ENCODE measurements at regions not wholly inside any gene's neighbourhood (a gene's known extent, or its start where the extent isn't known, plus 50 kb on each side); places are given as distances from the start of the nearest gene placed in this dataset.
"Not testable (repeated sequence)": the region's sequence is repeated elsewhere in the genome, so short reads cannot be mapped to it uniquely, and the experiment has no call there.

DNA sequence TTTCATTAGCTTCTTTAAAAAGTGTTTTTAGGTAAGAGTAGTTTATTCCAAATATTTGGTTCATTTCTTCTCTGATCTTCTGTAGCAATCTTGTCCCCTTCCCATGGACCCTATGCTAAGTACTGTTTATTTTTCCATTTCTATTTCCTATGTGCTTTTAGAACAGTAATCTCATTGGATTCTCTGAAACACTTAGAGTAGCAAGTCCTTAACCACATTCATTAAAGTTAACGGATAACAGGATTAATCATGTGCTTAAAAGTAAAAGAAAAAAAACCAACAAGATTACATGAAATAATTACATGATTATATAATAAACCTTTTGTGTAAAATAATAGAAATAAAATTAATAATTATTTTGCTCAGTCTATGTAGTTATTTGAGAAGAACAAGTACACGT lies 929.7 kb downstream of the C4orf33 start:
- no peak for DNase-seq

- no peak for DNase-seq
Observed at GRCh38 chr4:130026185-130026584, 930.2 kb downstream of the C4orf33 start.

- no peak for DNase-seq
Observed at GRCh38 chr4:130027973-130028372, 932.0 kb downstream of the C4orf33 start.

- no peak for DNase-seq
Observed at GRCh38 chr4:130028552-130028951, 932.6 kb downstream of the C4orf33 start.

- DNase-seq: no peak
Observed at GRCh38 chr4:130029442-130029841, 933.5 kb downstream of the C4orf33 start.

DNA sequence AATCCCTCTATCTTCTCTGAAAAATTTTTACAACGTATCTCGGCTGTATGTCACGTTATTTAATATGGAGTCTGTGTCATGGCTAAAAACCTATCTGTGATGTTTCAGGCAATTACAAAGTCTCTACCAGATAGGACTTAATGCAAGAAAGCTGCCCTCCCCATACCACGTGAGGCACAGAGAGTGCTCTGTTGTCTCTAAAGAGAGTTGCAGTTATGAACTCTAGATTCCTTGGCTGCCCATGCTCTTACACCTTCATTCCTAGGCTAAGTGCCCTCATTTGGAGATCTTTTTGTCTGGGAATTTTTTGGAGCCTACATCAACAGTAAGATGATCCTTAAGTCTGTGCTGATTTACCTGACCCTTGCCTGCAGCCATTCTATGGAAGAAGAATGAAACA lies 935.9 kb downstream of the C4orf33 start:
- no peak for DNase-seq

- DNase-seq: not testable (repeated sequence)
Observed at GRCh38 chr4:130033657-130034056, 937.7 kb downstream of the C4orf33 start.

GRCh38 chr4:130034876-130035275 lies 938.9 kb downstream of the C4orf33 start:
- no peak for DNase-seq

DNA sequence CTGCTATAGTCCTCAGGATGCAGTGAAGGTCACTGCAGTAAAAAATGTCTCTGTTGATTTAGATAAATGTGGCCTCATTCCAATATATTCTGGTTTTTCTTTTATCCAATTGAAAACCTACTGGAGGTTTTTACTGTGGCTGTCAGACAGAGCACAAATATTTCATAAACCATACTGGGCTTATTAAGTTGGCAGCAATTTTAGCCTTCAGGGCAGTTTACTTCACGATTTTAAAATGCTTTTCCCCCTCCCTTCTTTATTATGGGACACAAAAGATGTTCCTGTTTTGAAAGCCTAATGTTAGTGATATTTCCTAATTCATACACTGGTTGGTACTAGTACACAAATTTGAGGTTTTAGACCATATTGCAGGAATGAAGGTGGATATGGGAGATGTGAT lies 939.4 kb downstream of the C4orf33 start:
- DNase-seq: no peak

DNA sequence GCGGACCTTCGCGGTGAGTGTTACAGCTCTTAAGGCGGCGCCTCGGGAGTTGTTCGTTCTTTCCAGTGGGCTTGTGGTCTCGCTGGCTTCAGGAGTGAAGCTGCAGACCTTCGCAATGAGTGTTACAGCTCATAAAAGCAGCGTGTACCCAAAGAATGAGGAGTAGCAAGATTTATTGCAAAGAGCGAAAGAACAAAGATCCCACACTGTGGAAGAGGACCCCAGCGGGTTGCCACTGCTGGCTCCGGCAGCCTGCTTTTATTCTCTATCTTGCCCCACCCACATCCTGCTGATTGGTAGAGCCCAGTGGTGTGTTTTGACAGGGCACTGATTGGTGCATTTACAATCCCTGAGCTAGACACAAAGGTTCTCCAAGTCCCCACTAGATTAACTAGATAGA lies 941.9 kb downstream of the C4orf33 start:
- DNase-seq: not testable (repeated sequence)

GRCh38 chr4:130038540-130038939 lies 942.6 kb downstream of the C4orf33 start:
- not testable (repeated sequence) for DNase-seq

DNA sequence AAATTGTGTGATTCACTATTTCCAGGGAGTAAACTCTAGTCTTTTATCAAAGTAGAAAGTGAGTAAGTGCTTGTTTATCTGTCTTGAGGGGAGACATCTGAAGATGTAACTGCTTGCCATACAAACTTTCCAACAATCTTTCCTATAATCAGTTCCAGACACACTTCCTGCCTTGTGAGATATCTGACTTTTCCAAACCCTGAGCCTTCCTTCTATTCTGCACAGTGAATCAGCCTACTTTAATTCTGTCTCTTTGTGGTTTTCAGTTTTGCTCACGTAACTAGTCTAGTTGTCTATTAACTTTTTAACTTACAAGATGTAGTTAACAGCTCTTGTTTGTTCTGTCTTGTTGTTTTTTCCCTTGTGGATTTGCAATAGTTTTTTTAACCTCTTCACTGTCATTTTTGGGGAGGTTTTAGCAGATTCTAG lies 947.8 kb downstream of the C4orf33 start:
- no peak for DNase-seq

DNA sequence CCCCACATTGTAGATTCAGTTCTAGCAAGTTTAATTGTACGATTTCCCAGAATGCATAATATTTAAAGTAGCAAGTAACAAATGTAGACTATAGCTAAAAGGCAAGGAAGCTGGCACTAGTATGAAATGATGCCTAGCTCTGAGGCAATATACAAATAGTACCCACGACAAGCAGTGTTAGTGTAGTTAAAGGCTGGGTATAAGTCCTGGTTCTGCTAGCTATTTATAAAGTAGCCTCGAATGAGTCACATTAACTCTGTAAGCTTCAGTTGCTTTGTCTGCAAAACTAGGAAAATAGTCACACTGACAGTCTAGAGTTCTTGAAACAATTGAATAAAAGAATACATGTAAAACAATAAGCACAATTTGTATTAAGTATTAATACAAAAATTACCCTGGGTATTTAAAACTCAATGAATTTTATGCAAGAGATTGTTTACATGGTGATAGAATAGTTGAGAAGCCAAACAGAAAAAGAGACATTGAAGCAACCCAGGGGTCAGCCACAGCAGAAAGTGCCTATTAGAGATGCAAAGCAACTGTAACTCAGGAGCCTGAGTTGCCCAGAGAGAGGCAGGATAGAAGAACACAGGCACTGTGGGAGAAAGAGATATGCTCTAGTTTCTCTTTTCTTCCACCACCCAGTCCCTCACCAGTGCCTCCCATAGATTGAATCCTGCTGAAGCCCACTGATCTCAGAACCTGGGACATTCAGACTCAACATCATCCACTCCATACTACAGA lies 949.0 kb downstream of the C4orf33 start:
- no peak for DNase-seq

GRCh38 chr4:130053723-130054122 lies 957.8 kb downstream of the C4orf33 start:
- DNase-seq: no peak

DNA sequence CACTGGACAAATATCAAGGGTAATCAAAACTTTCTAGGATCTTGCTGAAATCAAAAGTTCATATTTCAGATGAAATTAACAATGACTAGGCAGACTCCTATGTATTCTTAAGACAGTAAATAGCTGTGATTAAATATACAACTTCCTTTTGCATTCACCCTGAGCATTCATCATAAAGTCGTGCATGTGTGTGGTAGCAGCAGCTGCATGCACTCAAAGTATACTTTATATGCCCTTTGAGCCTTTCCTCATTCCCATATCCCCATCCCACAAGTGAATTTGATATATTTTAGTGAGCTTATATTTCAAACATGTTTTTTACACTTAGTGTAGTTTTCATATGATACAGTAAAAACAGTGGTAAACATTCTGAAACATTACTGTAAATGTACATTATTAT lies 959.0 kb downstream of the C4orf33 start:
- no peak for DNase-seq

GRCh38 chr4:130056286-130056685 lies 960.3 kb downstream of the C4orf33 start:
- no peak for DNase-seq

DNA sequence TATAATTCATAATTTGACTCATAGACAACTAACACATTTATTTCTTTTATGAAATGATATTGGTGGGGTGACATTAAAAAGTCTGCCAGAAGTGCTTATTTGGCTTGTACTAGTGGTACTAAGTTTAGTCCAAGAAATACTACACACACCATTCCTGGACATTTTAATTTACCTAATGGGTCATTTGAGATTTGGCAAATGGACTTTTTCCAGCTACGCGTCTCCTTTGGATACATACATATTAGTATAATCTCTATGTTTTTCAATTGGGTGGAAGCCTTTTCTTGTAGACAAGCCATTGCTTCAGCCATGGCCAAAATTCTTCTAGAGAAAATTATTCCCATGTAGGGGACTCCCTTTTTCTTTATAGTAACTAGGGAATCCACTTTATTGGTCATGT lies 968.5 kb downstream of the C4orf33 start:
- DNase-seq: no peak

GRCh38 chr4:130067419-130067818 lies 971.5 kb downstream of the C4orf33 start:
- no peak for DNase-seq

GRCh38 chr4:130068072-130068471 lies 972.1 kb downstream of the C4orf33 start:
- DNase-seq: no peak

GRCh38 chr4:130071746-130072145 lies 975.8 kb downstream of the C4orf33 start:
- no peak for DNase-seq

DNA sequence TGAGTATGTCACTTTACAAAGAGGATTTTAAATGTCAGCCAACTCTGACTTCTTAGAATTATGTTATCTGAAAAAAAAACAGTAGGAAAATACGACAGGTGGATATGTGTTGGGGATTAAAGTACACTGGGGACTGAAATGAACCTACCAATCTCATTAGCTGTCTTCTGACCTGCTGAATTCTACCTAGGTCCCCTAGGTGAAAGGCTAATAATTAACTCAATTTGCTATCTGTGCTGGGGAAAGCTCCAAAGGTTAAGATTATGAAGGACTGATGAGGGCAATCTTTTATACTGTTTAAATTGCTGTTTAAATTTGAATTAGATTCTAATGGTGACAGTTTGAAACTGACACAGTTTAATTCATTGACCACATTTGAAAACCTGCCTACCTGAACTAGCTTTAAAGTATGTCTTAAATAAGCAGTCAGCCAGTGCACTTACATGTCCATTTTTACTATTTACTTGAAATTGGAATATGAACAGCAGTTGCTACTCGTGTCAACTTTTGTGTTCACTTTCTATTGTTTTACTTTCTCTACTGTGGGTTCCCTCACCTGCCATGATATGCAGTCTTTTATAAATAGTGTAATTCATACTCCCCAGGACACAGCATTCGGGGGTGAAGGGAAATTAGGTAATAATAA lies 977.3 kb downstream of the C4orf33 start:
- no peak for DNase-seq

GRCh38 chr4:130074096-130074495 lies 978.1 kb downstream of the C4orf33 start:
- no peak for DNase-seq

GRCh38 chr4:130077275-130077674 lies 981.3 kb downstream of the C4orf33 start:
- no peak for DNase-seq

GRCh38 chr4:130079027-130079426 lies 983.1 kb downstream of the C4orf33 start:
- DNase-seq: not testable (repeated sequence)
